K562 (cell line): ENCODE measurements at regions not wholly inside any gene's neighbourhood (a gene's known extent, or its start where the extent isn't known, plus 50 kb on each side); places are given as distances from the start of the nearest gene placed in this dataset.

Experiments
- ATAC-seq: fragments of 200-7000 bp; cut with Tn5 transposase; 3 replicates; pipeline ENCODE4 v1.9.1; 2020; ENCODE audit warnings: moderate library complexity
- BruUV-seq: library from RNA; stranded (reverse); fragments of 400-500 nt; replicated peaks from 2 replicates; lab custom pipeline; 2021; lab: Mats Ljungman, UMichigan
- CTCF ChIA-PET: fragments of 300-600 bp; formaldehyde crosslinking; extraction: SDS; loops from one replicate; lab custom pipeline; 2021; ENCODE audit warnings: low intra/inter-chr PET ratio; lab: Yijun Ruan, JAX
- POLR2A ChIA-PET: fragments of 300-600, 350-650 bp; sonication (Branson Sonifier 250); formaldehyde crosslinking; extraction: SDS; loops from one replicate; lab custom pipeline; 2021; ENCODE audit warnings: antibody characterized with exemption, inconsistent platforms; lab: Yijun Ruan, JAX
- DNase-seq, 4 experiments: peaks; one replicate each; pipeline versions ENCODE4 v3.0.0 to v3.0.0-alpha.2; 2011 to 2018; ENCODE audit warnings: low spot score in 3 of 4, mixed read lengths in 3 of 4; ENCODE audit errors: extremely low read depth in 1 of 4
- FAIRE-seq: peaks from 2 replicates; lab custom pipeline; 2011; peaks lifted over from hg19 to GRCh38; lab: Jason Lieb, UNC
- H2AFZ ChIP-seq: 2 replicates; pipeline ENCODE4 v1.6.0; 2011; ENCODE audit warnings: low read depth, low read length, control low read depth, inconsistent platforms
- H3K27ac ChIP-seq: fragments of 200-600 bp; 3 replicates; pipeline ENCODE4 v1.8.0; 2011; ENCODE audit warnings: low read depth, mild to moderate bottlenecking, control low read depth, inconsistent platforms, low read length, moderate library complexity, mixed read lengths; ENCODE audit errors: extremely low read depth
- H3K27me3 ChIP-seq, 2 experiments: fragments of 300-600 bp in 1 of 2; 2 replicates in 1 of 2; 3 replicates in 1 of 2; pipeline versions ENCODE4 v1.6.0 to v1.8.0; 2011; ENCODE audit warnings: inconsistent platforms in 2 of 2, low read length in 2 of 2, mild to moderate bottlenecking in 1 of 2, mixed read lengths in 1 of 2, moderate library complexity in 1 of 2; ENCODE audit not compliant: control insufficient read depth in 2 of 2, insufficient read depth in 2 of 2
- H3K36me3 ChIP-seq: fragments of 300-600 bp; 3 replicates; pipeline ENCODE4 v1.8.0; 2011; ENCODE audit warnings: mild to moderate bottlenecking, low read length, inconsistent platforms; ENCODE audit not compliant: control insufficient read depth, insufficient read depth
- H3K4me1 ChIP-seq, 2 experiments: fragments of 200-600 bp in 1 of 2; replicated peaks in 1 of 2; 2 replicates in 1 of 2; 3 replicates in 1 of 2; pipeline versions ENCODE4 v1.5.1 to v1.8.0; 2011; ENCODE audit warnings: inconsistent platforms in 2 of 2, low read length in 2 of 2, mild to moderate bottlenecking in 1 of 2, mixed read lengths in 1 of 2, moderate library complexity in 1 of 2; ENCODE audit not compliant: control insufficient read depth in 2 of 2, insufficient read depth in 2 of 2
- H3K4me2 ChIP-seq: 2 replicates; pipeline ENCODE4 v1.6.1; 2011; ENCODE audit warnings: low read length, control low read depth, inconsistent platforms, mixed read lengths; ENCODE audit not compliant: insufficient read depth
- H3K4me3 ChIP-seq: fragments of 200-600 bp; sonication (generic), shearing (Covaris generic); 2 replicates; pipeline ENCODE4 v1.5.1; 2016; ENCODE audit warnings: control low read depth, inconsistent platforms
- H3K79me2 ChIP-seq: fragments of 200-600 bp; 3 replicates; pipeline ENCODE4 v1.8.0; 2011; ENCODE audit warnings: low read length, inconsistent platforms; ENCODE audit not compliant: control insufficient read depth, insufficient read depth
- H3K9ac ChIP-seq, 2 experiments: 2 replicates each; pipeline versions ENCODE4 v1.6.0 to v1.6.1; 2011; ENCODE audit warnings: low read depth in 2 of 2, low read length in 2 of 2, control low read depth in 1 of 2, inconsistent platforms in 1 of 2, mild to moderate bottlenecking in 1 of 2, mixed read lengths in 1 of 2; ENCODE audit not compliant: insufficient read depth in 1 of 2
- H3K9me1 ChIP-seq: one replicate; pipeline ENCODE4 v1.6.0; 2011; ENCODE audit warnings: inconsistent platforms, mild to moderate bottlenecking, low read length, moderate library complexity; ENCODE audit not compliant: control insufficient read depth, insufficient read depth
- H3K9me3 ChIP-seq: replicated peaks from 2 replicates; pipeline ENCODE4 v1.5.1; 2011; ENCODE audit warnings: low read depth, low read length, inconsistent platforms; ENCODE audit not compliant: control insufficient read depth, insufficient read depth
- H4K20me1 ChIP-seq: replicated peaks from 2 replicates; pipeline ENCODE4 v1.6.1; 2011; ENCODE audit warnings: low read length, inconsistent platforms, mixed read lengths; ENCODE audit not compliant: control insufficient read depth, insufficient read depth
- BACH1 ChIP-seq: fragments of 200-800 bp; sonication (Bioruptor generic); IDR thresholded peaks from 2 replicates; pipeline ENCODE4 v1.6.1; 2016; ENCODE audit warnings: missing genetic modification characterization, missing compliant biosample characterization
- CBX2 ChIP-seq: fragments of 200-600 bp; sonication (generic); IDR thresholded peaks from one replicate; pipeline ENCODE4 v1.6.1; 2012; ENCODE audit warnings: mild to moderate bottlenecking, low read length, inconsistent platforms; ENCODE audit not compliant: insufficient read depth, poor library complexity, severe bottlenecking
- CHAMP1 ChIP-seq: fragments of 450-650 bp; IDR thresholded peaks from 2 replicates; pipeline ENCODE4 v1.6.1; 2016; ENCODE audit warnings: mild to moderate bottlenecking
- COPS2 ChIP-seq: fragments of 450-650 bp; conservative IDR thresholded peaks from 2 replicates; pipeline ENCODE4 v1.6.1; 2016; ENCODE audit warnings: mild to moderate bottlenecking, moderate library complexity
- FOXP1 ChIP-seq: sonication (generic); formaldehyde crosslinking; IDR thresholded peaks from 2 replicates; pipeline ENCODE4 v1.8.0; 2022; ENCODE audit warnings: mild to moderate bottlenecking, missing genetic modification reagents
- HCFC1 ChIP-seq: IDR thresholded peaks from 2 replicates; pipeline ENCODE4 v1.6.1; 2012; ENCODE audit warnings: low read depth, low read length, improper control_type of control experiment
- HSF4 ChIP-seq: fragments of 250-450 bp; sonication (Bioruptor Pico); IDR thresholded peaks from 2 replicates; pipeline ENCODE4 v2.1.2; 2022; ENCODE audit warnings: mild to moderate bottlenecking, moderate library complexity, borderline replicate concordance
- NFIC ChIP-seq: fragments of 450-650 bp; IDR thresholded peaks from 2 replicates; pipeline ENCODE4 v1.6.1; 2017; ENCODE audit warnings: mild to moderate bottlenecking, inconsistent platforms
- RBM15 ChIP-seq: fragments of 200-400 bp; formaldehyde crosslinking; IDR thresholded peaks from 2 replicates; pipeline ENCODE4 v1.6.1; 2018; ENCODE audit warnings: mild to moderate bottlenecking, low read length, moderate library complexity; ENCODE audit not compliant: insufficient read depth
- TSHZ1 ChIP-seq: fragments of 250-450 bp; sonication (Bioruptor Pico); IDR thresholded peaks from 2 replicates; pipeline ENCODE4 v1.4.0; 2020; ENCODE audit warnings: mild to moderate bottlenecking, moderate library complexity
- ZNF316 ChIP-seq: fragments of 450-650 bp; IDR thresholded peaks from 2 replicates; pipeline ENCODE4 v1.6.1; 2016
- ZSCAN29 ChIP-seq: fragments of 450-650 bp; IDR thresholded peaks from 2 replicates; pipeline ENCODE4 v1.6.1; 2017
- WGBS: fragments of 100-300 bp; shearing (Covaris generic); methylation state at CpG from one replicate; pipeline ENCODE4 v1.1.6; 2016; ENCODE audit warnings: low coverage, mixed read lengths; ENCODE audit not compliant: insufficient coverage; ENCODE audit errors: missing lambda C conversion rate; 5-methylcytosine and 5-hydroxymethylcytosine counted together
- in situ Hi-C: fragments of 300-500 bp; cut with MboI; formaldehyde crosslinking; loops from 4 replicates; pipeline ENCODE4 v1.15.0; 2018; ENCODE audit warnings: inconsistent platforms, mixed read lengths
- intact Hi-C: fragments of 100-400 bp; cut with micrococcal nuclease; formaldehyde crosslinking; loops from 2 replicates; pipeline ENCODE4 v1.14.2; 2022

DNA sequence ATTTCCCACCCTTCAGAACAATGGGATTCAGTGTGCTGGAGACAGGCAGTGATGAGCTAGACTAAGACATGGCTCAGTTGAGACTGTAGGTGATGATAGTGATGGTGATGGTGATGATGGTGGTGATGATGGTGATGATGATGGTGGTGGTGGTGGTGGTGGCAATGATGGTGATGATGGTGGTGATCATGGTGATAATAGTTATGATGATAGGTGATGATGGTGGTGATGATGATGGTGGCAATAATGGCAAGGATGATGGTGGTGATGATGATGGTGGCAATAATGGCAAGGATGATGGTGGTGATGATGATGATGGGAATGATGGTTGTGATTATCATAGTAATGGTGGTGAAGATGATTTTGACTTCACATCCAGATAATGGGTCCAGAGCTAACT, 176.7 kb downstream of the NXNL2 start:
- Histone ChIP-seq H3K4me3 (no peak overlapping the region), H3K4me2 (no peak overlapping the region), H2AFZ (no peak overlapping the region), H3K27me3 (no peaks in the 10 kb centered on the region), H4K20me1 (no peaks in the 10 kb centered on the region), H3K27ac (no peak overlapping the region), H3K79me2 (no peaks in the 10 kb centered on the region), H3K9me3 (no peaks in the 10 kb centered on the region), H3K4me1 (no peaks in the 10 kb centered on the region; a peak in 1 of 5 replicates), H3K9ac (no peak overlapping the region), H3K9me1 (no peaks in the 10 kb centered on the region), H3K36me3 (no peaks in the 10 kb centered on the region)
- CTCF ChIA-PET: no interaction called here
- in situ Hi-C loops: no loop called here
- intact Hi-C loops: no loop called here
- no TSS peak for BruUV-seq
- FAIRE-seq (no peak), DNase-seq (no peak), ATAC-seq (no peak)
- POLR2A ChIA-PET: no interaction called here
- TF ChIP-seq ZNF316 (no peak), RBM15 (no peak), BACH1 (tag) (no peak), NFIC (no peak)

- Histone ChIP-seq H3K36me3 (no peaks in the 10 kb centered on the region), H3K9me3 (no peaks in the 10 kb centered on the region), H3K4me1 (no peaks in the 10 kb centered on the region), H3K9ac (no peak overlapping the region), H4K20me1 (no peaks in the 10 kb centered on the region), H3K9me1 (no peaks in the 10 kb centered on the region), H3K4me3 (no peak overlapping the region), H3K79me2 (no peaks in the 10 kb centered on the region), H2AFZ (no peak overlapping the region), H3K27me3 (no peaks in the 10 kb centered on the region), H3K4me2 (no peak overlapping the region), H3K27ac (no peak overlapping the region)
- intact Hi-C loops: no loop called here
- FAIRE-seq (no peak), DNase-seq (no peak), ATAC-seq (no peak)
- ChIA-PET POLR2A (interaction anchor here (0.7 kb wide), 1 partner anchor 646 kb away, joined by 3 read pairs; no protein-coding TSS in a partner anchor), CTCF (no interaction called here)
- WGBS: 0% methylated on average over 2 of the region's 2 CpGs
- no TSS peak for BruUV-seq
- in situ Hi-C loops: no loop called here
- TF ChIP-seq FOXP1 (CRISPR knock-in tag) (no peak), BACH1 (tag) (no peak), COPS2 (no peak), TSHZ1 (CRISPR knock-in tag) (no peak), HSF4 (CRISPR knock-in tag) (no peak), ZSCAN29 (no peak), HCFC1 (no peak), CHAMP1 (no peak), CBX2 (no peak)
Measured at GRCh38 chr9:88712484-88712883, 177.5 kb downstream of the NXNL2 start.
